DMS153 treated with DMSO at 0.1 percent for 48 hours (cell line): ENCODE measurements at regions not wholly inside any gene's neighbourhood (a gene's known extent, or its start where the extent isn't known, plus 50 kb on each side); places are given as distances from the start of the nearest gene placed in this dataset.

Experiments used
- DNase-seq: peaks from one replicate; lab custom pipeline; 2025; ENCODE audit not compliant: unreplicated experiment; lab: John Stamatoyannopoulos, UW

DNA sequence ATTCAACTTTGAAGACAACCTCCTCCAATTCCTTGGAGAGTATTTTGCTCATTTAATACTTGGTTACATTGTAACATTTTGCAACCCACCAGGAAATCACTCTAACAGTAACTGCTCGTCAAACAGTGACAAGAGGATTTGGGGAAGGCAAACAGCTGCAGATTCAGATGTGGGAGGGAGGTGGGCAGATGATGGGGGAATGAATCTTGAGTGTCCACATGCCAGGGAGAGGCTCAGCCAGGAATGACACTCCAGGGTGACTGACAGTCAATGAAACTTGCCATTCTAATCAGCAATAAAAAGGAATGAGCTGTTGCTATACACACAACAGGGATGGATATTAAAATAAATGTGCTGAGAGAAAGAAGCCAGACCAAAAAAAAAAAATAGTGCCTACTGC, 97.7 kb upstream of the ANKRD55 start:
- no peak for DNase-seq

DNA sequence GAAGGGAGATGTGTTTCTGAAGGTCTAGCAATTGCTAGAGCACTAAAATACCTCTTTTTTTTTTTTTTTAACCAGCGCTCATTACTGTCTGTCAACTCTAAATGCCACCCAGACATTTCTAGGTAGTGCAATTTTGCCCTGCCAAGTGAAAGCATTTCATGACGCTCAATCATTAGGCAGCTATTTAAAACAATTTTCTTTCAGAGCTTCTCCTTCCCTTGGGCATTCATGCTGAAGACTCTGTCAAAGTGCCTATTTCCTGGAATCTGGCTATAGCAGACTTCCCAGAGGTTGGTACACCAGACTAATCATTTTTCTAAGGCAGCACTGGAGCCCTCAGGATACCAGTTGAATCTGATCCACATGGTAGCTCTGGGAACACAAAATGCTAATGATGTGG, 97.0 kb upstream of the ANKRD55 start:
- DNase-seq = no peak

- no peak for DNase-seq
Measured at GRCh38 chr5:56329652-56330051, 96.5 kb upstream of the ANKRD55 start.

- no peak for DNase-seq
Measured at GRCh38 chr5:56328753-56329560, 95.8 kb upstream of the ANKRD55 start.

DNA sequence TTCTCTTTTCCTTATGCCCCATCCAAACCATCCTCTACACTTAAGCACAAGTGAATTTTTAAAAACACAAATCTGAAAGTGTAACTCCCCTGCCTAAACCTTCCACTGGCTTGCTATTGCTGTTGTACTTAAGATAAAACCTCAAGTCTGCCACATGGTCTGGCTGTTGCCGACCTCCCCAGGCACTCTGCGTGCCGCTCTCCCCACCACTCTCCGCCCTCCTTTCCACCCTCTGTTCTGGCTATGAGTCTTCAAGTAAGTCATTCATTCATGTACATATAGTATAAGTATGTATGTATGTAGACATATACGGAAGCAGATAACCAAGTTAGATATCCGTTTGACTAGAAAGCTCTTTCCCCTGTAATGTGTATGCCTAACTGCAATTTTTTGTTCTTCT, 94.7 kb upstream of the ANKRD55 start:
- DNase-seq = no peak

DNA sequence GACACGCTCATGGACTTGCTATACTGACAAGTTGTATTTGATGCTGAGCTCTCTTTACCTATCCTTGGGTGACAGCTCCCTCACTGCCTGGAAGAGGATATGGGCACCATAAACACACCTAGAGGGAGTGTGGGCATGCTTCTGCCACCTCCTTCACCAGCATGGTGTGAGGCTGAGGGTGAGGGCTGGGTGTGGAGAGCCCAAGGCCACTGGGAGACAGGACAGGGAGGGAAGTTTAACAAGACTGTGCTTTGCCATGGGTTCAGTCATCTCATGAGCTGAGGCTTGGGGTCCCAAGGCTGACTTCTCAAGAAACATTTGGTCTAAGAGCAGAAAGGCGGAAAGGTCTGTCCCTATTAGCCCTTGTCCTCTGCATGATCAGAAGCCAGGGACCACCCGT, 93.6 kb upstream of the ANKRD55 start:
- no peak for DNase-seq

GRCh38 chr5:56326116-56326515, 93.0 kb upstream of the ANKRD55 start:
- DNase-seq = no peak

DNA sequence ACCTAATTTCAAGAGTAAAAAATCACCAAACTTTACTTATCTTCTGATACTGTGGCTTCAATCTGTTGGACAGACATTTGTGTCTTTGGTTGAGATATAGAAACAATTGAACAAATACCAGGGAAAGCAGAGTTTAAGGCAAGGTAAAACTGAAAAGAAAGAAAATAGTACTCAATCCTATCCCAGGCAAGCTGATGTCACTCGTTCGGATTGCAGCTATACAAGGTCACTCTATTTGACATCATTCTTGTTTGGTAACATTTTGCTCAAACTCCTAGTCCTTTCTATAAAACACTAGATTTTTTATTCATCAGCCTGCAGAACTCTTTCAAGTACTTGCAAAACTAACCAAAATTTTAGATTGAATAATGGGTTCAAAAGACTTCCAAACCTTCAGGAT, 91.9 kb upstream of the ANKRD55 start:
- DNase-seq = no peak

GRCh38 chr5:56323505-56323904, 90.4 kb upstream of the ANKRD55 start:
- no peak for DNase-seq

- no peak for DNase-seq
Measured at GRCh38 chr5:56322592-56322991, 89.5 kb upstream of the ANKRD55 start.

- DNase-seq = no peak
Measured at GRCh38 chr5:56321236-56321881, 88.2 kb upstream of the ANKRD55 start.

DNA sequence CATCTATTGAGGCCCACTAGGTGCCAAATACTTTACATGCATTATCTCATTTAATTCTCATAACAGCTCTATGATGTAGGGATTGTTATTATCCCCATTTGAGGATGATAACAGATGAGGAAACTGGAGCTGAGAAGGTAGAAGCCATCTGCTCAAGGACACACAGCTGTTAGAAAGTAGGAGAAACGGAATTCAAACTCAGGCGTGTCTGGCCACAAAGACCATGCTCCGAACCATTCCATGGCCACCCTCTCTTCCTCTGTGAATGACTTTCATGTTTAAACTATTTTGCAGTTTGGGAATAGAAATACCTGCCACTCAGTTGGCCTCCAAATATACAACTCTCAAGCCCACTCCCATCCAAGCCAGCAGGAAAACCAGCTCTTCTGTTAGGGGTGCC, 87.6 kb upstream of the ANKRD55 start:
- no peak for DNase-seq

DNA sequence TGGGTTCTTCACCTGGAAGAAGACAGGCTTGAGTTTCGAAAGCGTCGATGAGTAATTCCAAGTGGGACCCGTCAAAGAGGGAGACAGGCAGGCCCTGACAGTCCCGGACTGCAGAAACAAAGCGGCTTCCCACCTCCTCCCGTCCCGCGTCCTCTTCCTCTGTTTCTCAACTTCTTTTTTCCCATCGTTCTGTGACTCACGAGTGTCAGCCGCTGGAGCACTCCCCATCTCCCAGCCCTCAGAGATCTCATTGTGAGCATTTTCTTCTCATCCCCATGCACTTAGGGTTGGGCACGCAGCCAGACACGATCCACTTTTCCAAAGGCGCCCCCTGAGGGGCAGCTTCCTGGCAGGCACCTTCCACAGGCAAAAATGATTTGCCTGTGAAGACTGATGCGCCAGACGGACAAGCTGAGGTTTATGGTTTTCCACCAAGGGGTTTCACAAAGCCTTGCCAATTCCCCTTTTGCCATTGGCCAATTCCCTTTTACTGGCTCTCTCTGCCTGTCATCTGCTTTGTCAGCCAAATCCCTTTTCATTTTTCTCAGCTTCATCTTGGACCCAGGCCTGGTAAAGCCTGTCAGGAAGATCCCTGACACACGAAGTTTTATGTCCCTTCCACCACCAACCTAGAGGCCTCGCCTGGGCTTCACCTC, 86.5 kb upstream of the ANKRD55 start:
- DNase-seq = no peak

GRCh38 chr5:56317923-56318561, 84.9 kb upstream of the ANKRD55 start:
- DNase-seq = no peak

- DNase-seq = no peak
Measured at GRCh38 chr5:56316299-56316994, 83.3 kb upstream of the ANKRD55 start.

GRCh38 chr5:56314529-56314928, 81.4 kb upstream of the ANKRD55 start:
- DNase-seq = no peak

- no peak for DNase-seq
Measured at GRCh38 chr5:56313596-56313995, 80.5 kb upstream of the ANKRD55 start.

DNA sequence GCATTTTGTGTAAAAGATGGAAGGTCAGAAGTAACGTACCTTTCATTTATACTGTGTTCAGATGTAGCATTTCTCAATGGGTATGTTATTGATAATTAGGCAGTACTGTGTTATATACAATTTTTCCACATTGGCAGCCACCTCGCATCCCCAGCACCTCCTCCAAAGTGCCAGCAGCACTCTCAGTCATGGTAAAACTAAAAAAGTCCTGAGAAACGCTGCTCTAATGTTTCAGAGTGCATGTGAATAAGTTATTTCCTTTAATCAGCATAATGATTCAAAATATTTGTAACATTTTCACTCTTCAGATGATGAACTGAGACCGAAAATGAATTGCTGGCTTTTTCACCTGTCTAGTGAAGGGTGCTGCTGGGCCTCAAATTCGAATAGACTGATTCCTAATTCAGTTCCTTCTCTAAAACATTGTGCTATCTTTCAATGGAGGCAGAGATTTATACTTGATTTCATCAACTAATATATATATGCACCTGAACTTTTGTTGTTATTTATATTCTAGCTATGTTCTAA, 79.9 kb upstream of the ANKRD55 start:
- no peak for DNase-seq

- no peak for DNase-seq
Measured at GRCh38 chr5:56311306-56311905, 78.3 kb upstream of the ANKRD55 start.

GRCh38 chr5:56310711-56311204, 77.6 kb upstream of the ANKRD55 start:
- no peak for DNase-seq
